ENCODE measurements at regions not wholly inside any gene's neighbourhood (a gene's known extent, or its start where the extent isn't known, plus 50 kb on each side); places are given as distances from the start of the nearest gene placed in this dataset.
"Not testable (repeated sequence)": the region's sequence is repeated elsewhere in the genome, so short reads cannot be mapped to it uniquely, and the experiment has no call there.

DNA sequence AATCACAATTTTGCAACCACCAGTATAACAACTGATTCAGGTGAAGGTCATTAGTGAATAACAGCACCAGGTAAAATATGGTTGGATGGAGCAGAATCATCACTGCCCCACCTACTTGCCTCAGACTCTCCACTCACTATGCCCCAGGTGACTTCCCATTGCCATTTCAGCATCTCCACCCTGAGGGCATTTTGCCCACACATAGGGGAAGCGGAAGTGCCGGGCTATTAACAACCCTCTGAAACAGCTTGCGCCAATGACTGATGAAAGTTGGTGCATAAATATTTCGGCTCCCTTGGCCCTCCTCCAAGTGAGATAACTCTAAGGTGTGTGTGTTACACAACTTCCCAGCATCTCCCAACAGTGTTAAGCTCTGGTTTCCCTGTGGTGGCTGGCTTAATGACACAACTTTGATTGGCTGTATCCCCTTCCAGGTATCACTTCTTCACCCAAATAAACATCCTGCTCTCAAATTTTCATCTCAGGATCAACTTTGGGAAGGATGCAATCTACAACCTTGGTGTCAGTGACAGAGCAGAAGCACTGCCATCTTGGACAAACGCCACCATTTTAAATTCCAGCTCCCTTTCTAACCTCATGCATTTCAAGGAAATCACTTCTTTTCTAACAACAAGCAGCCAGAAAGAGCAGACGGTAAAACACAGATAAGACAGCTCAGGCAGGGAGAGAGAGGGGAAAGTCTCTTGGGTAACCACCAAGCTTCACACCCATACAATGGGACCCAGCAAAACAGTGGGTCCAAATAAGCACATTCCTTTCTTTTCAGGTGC is 73.6 kb upstream of the PPP2R5C start:
- Mint-ChIP-seq H3K36me3 (no peaks in the 10 kb centered on the region), H3K27me3 (peaks cover 47% of the 10 kb centered on the region), H3K4me3 (no peak overlapping the region), H3K4me1 (ENCODE audit: unreplicated experiment) (no peaks in the 10 kb centered on the region), H3K27ac (no peak overlapping the region), H3K9me3 (peaks cover 6% of the 10 kb centered on the region)
- no peak for DNase-seq (ENCODE audit: extremely low spot score, unreplicated experiment)
- TF ChIP-seq, protein P1, sequence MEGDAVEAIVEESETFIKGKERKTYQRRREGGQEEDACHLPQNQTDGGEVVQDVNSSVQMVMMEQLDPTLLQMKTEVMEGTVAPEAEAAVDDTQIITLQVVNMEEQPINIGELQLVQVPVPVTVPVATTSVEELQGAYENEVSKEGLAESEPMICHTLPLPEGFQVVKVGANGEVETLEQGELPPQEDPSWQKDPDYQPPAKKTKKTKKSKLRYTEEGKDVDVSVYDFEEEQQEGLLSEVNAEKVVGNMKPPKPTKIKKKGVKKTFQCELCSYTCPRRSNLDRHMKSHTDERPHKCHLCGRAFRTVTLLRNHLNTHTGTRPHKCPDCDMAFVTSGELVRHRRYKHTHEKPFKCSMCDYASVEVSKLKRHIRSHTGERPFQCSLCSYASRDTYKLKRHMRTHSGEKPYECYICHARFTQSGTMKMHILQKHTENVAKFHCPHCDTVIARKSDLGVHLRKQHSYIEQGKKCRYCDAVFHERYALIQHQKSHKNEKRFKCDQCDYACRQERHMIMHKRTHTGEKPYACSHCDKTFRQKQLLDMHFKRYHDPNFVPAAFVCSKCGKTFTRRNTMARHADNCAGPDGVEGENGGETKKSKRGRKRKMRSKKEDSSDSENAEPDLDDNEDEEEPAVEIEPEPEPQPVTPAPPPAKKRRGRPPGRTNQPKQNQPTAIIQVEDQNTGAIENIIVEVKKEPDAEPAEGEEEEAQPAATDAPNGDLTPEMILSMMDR (conservative IDR thresholded peaks at IDR 0.05) = no peak

DNA sequence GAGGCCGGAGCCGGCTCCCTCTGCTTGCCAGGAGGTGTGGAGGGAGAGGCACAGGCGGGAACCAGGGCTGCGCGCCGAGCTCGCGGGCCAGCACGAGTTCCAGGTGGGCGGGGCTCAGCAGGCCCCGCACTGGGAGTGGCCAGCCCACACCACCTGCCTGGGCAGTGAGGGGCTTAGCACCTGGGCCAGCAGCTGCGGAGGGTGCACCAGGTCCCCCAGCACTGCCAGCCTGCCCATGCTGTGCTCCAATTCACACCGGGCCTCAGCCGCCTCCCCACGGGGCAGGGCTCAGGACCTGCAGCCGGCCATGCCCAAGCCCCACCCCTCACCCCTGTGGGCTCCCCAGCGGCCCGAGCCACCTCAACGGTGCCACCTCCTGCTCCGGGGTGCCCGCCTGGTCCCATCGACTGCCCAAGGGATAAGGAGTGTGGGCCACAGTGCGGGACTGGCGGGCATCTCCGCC is 72.4 kb upstream of the PPP2R5C start:
- no peak for DNase-seq (ENCODE audit: extremely low spot score, unreplicated experiment)
- H3K9me3 Mint-ChIP-seq = peaks cover 6% of the 10 kb centered on the region
- H3K4me1 Mint-ChIP-seq (ENCODE audit: unreplicated experiment) = no peaks in the 10 kb centered on the region
- TF ChIP-seq, protein P1 (conservative IDR thresholded peaks at IDR 0.05) = no peak
- H3K36me3 Mint-ChIP-seq = no peaks in the 10 kb centered on the region
- peaks cover 41% of the 10 kb centered on the region for H3K27me3 Mint-ChIP-seq
- H3K27ac Mint-ChIP-seq = no peak overlapping the region
- no peak overlapping the region for H3K4me3 Mint-ChIP-seq

DNA sequence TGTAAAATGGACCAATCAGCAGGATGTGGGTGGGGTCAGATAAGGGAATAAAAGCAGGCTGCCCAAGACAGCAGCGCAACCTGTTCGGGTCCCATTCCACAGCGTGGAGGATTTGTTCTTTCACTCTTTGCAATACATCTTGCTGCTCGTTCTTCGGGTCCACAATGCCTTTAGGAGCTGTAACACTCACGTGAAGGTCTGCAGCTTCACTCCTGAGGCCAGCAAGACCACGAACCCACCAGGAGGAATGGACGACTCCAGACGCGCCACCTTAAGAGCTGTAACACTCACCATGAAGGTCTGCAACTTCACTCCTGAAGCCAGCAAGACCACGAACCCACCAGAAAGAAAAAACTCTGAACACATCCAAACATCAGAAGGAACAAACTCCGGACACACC is 71.5 kb upstream of the PPP2R5C start:
- H3K4me1 Mint-ChIP-seq (ENCODE audit: unreplicated experiment); H3K9me3 Mint-ChIP-seq; H3K4me3 Mint-ChIP-seq; H3K27ac Mint-ChIP-seq; DNase-seq (ENCODE audit: extremely low spot score, unreplicated experiment); H3K36me3 Mint-ChIP-seq: not testable (repeated sequence)
- peaks cover 36% of the 10 kb centered on the region for H3K27me3 Mint-ChIP-seq

DNA sequence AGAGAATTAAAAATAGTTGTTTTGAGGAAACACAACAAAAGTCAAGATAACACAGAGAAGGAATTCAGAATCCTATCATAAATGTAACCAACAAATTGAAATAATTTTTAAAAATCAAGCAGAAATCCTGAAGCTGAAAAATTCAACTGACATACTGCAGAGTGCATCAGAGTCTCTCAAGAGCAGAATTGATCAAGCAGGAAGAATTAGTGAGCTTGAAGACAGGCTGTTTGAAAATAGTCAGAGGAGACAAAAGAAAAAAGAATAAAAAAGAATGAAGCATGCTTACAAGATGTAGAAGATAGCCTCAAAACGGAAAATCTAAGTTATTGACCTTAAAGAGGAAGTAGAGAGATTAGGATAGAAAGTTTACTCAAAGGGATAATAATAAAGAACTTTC is 65.8 kb upstream of the PPP2R5C start:
- Mint-ChIP-seq H3K9me3 (no peaks in the 10 kb centered on the region), H3K27ac (no peak overlapping the region), H3K36me3 (no peaks in the 10 kb centered on the region), H3K4me1 (ENCODE audit: unreplicated experiment) (no peaks in the 10 kb centered on the region), H3K4me3 (no peak overlapping the region), H3K27me3 (peaks cover 43% of the 10 kb centered on the region)
- TF ChIP-seq, protein P1 (conservative IDR thresholded peaks at IDR 0.05) = no peak
- no peak for DNase-seq (ENCODE audit: extremely low spot score, unreplicated experiment)

DNA sequence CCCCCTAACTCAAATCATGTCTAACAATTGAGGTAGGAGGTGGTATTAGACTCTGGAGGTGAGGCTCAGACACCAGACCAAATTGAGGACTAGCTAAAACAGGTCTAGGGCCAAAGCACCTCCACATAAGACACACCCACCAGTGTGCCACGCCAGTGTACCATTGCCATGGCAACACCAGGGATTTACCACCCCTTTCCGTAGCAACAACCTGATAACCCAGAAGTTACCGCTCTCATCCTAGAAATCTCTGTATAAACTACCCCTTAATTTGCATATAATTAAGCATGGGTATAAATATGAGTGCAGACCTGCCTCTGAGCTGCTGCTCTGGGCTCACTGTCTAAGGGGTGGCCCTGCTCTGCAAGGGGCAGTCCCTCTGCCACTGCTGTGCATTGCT is 57.4 kb upstream of the PPP2R5C start:
- Mint-ChIP-seq H3K27me3 (peaks cover 65% of the 10 kb centered on the region), H3K9me3 (no peaks in the 10 kb centered on the region), H3K27ac (no peak overlapping the region), H3K4me3 (no peak overlapping the region), H3K4me1 (ENCODE audit: unreplicated experiment) (peaks cover 13% of the 10 kb centered on the region), H3K36me3 (peaks cover 4% of the 10 kb centered on the region)
- TF ChIP-seq, protein P1 (conservative IDR thresholded peaks at IDR 0.05) = no peak
- no peak for DNase-seq (ENCODE audit: extremely low spot score, unreplicated experiment)

DNA sequence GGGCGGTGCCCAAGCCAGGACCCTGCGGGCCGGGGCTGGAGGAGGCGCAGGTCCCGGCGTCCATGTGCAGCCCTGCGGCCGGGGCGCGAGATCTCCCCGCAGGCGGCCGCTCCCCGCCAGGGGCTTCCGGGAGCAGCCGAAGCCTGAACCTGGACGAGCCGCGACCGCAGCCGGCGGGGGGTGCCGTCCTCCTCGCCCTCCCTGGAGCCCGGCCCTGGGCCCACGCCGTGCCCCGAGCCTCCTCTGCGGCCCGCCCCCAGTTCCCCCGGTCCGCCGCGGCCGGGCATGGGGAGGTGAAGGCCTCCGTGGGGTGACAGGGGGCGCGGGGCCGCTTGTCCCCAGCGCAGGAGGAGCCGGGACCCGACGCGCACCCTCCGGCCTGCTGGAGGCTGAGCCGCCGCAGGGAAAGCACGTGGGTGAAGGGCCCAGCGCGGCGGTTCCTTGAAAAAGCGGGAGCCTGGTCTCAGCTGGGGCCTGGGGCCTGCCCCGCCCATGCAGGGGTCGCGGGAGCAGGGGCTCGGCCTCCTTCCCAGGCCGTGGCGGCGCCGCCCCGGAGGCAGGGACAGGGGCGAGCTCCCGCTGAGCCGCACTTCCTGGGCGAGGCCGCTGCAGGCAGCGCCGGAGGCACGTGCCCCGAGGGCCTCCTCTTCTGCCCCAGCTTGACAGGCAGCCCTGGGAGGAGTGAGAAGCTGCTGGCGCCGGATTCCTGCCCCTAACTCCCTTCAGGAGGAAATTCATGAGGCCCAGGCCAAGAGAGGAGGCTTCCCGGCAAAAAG is 55.6 kb upstream of the PPP2R5C start:
- Mint-ChIP-seq H3K36me3 (peaks cover 4% of the 10 kb centered on the region), H3K27me3 (peaks cover 52% of the 10 kb centered on the region), H3K4me3 (no peak overlapping the region), H3K4me1 (ENCODE audit: unreplicated experiment) (peaks cover 13% of the 10 kb centered on the region), H3K27ac (no peak overlapping the region), H3K9me3 (no peaks in the 10 kb centered on the region)
- no peak for DNase-seq (ENCODE audit: extremely low spot score, unreplicated experiment)
- TF ChIP-seq, protein P1 (conservative IDR thresholded peaks at IDR 0.05) = no peak
